ENCODE measurements at regions not wholly inside any gene's neighbourhood (a gene's known extent, or its start where the extent isn't known, plus 50 kb on each side); places are given as distances from the start of the nearest gene placed in this dataset.

- TF ChIP-seq CTCF (conservative IDR thresholded peaks at IDR 0.05) (no peak), ZFX (IDR thresholded peaks at IDR 0.05) (no peak)
These were observed 53.3 kb upstream of the NFASC start for GRCh38 chr1:204817341-204817740.

All from C4-2B (cell line).